Endodermal cell (in vitro differentiated cells): ENCODE measurements at regions not wholly inside any gene's neighbourhood (a gene's known extent, or its start where the extent isn't known, plus 50 kb on each side); places are given as distances from the start of the nearest gene placed in this dataset.

ENCODE experiments used
- DNase-seq: peaks from one replicate; pipeline ENCODE4 v3.0.0-alpha.2; 2017
- H3K27ac ChIP-seq: 2 replicates; pipeline ENCODE4 v1.5.1; 2013; ENCODE audit warnings: mild to moderate bottlenecking, low read depth, low read length, moderate library complexity
- H3K27me3 ChIP-seq: 2 replicates; pipeline ENCODE4 v1.6.1; 2013; ENCODE audit warnings: mild to moderate bottlenecking, low read length, moderate library complexity; ENCODE audit not compliant: insufficient read depth, control insufficient read depth, poor library complexity, severe bottlenecking
- H3K36me3 ChIP-seq: 2 replicates; pipeline ENCODE4 v1.7.0; 2013; ENCODE audit warnings: mild to moderate bottlenecking, low read length, moderate library complexity; ENCODE audit not compliant: control insufficient read depth, insufficient read depth
- H3K4me1 ChIP-seq: one replicate; pipeline ENCODE4 v1.7.0; 2013; ENCODE audit warnings: low read length; ENCODE audit not compliant: control insufficient read depth, insufficient read depth
- H3K4me3 ChIP-seq: 2 replicates; pipeline ENCODE4 v1.5.1; 2013; ENCODE audit warnings: mild to moderate bottlenecking, low read length, moderate library complexity
- H3K9ac ChIP-seq: 2 replicates; pipeline ENCODE4 v1.6.1; 2013; ENCODE audit warnings: mild to moderate bottlenecking, low read length, moderate library complexity; ENCODE audit not compliant: poor library complexity, severe bottlenecking; ENCODE audit errors: extremely low read depth
- H3K9me3 ChIP-seq: 2 replicates; pipeline ENCODE4 v1.6.1; 2013; ENCODE audit warnings: mild to moderate bottlenecking, low read length, moderate library complexity; ENCODE audit not compliant: control insufficient read depth
- H3K27ac Mint-ChIP-seq: 2 replicates; pipeline ENCODE4 v1.8.0; 2020; ENCODE audit warnings: mixed read lengths
- H3K27me3 Mint-ChIP-seq: 2 replicates; pipeline ENCODE4 v1.8.0; 2021; ENCODE audit warnings: mild to moderate bottlenecking, mixed read lengths; ENCODE audit not compliant: insufficient read depth
- H3K36me3 Mint-ChIP-seq: 2 replicates; pipeline ENCODE4 v1.8.0; 2020; ENCODE audit warnings: low read depth, mixed read lengths
- H3K4me1 Mint-ChIP-seq: 2 replicates; pipeline ENCODE4 v1.8.0; 2020; ENCODE audit warnings: mixed read lengths
- H3K4me3 Mint-ChIP-seq: 2 replicates; pipeline ENCODE4 v1.8.0; 2020; ENCODE audit warnings: mild to moderate bottlenecking, moderate library complexity, mixed read lengths
- H3K9me3 Mint-ChIP-seq: 2 replicates; pipeline ENCODE4 v1.8.0; 2020; ENCODE audit warnings: mild to moderate bottlenecking, mixed read lengths
- CTCF ChIP-seq: fragments of 200-600 bp; sonication (generic); conservative IDR thresholded peaks from 2 replicates; pipeline ENCODE4 v1.5.0; 2021; ENCODE audit warnings: antibody characterized with exemption, mild to moderate bottlenecking
- WGBS, 2 experiments: methylation state at CpG; one replicate each; pipeline versions ENCODE4 v1.1.5 to v1.1.7; 2013; ENCODE audit warnings: missing lambda C conversion rate in 2 of 2, mixed read lengths in 1 of 2; ENCODE audit not compliant: insufficient coverage in 1 of 2, insufficient read length in 1 of 2; 5-methylcytosine and 5-hydroxymethylcytosine counted together

- H3K4me3 ChIP-seq, result no peak overlapping the region
- no peaks in the 10 kb centered on the region for H3K27me3 ChIP-seq
- Mint-ChIP-seq H3K27me3 (no peaks in the 10 kb centered on the region), H3K9me3 (no peaks in the 10 kb centered on the region), H3K36me3 (no peaks in the 10 kb centered on the region), H3K4me3 (no peak overlapping the region), H3K4me1 (peaks cover 11% of the 10 kb centered on the region), H3K27ac (no peak overlapping the region)
- no peak for DNase-seq
- H3K9me3 ChIP-seq, result no peaks in the 10 kb centered on the region
- no peak overlapping the region for H3K9ac ChIP-seq
- no peak overlapping the region for H3K27ac ChIP-seq
- WGBS, 2 experiments, result 89 to 90% methylated on average over 5 to 6 of the region's 6 CpGs
- peaks cover 4% of the 10 kb centered on the region for H3K4me1 ChIP-seq
- no peaks in the 10 kb centered on the region for H3K36me3 ChIP-seq
- TF ChIP-seq CTCF, result no peak
Observed at GRCh38 chr21:14876524-14876840, 188.3 kb downstream of the NRIP1 start.

- Mint-ChIP-seq H3K27ac (no peak overlapping the region), H3K4me1 (peaks cover 11% of the 10 kb centered on the region), H3K4me3 (no peak overlapping the region)
Observed at GRCh38 chr21:14875704-14876523, 188.9 kb downstream of the NRIP1 start.

GRCh38 chr21:14875186-14875585, 189.6 kb downstream of the NRIP1 start:
- no peaks in the 10 kb centered on the region for H3K36me3 Mint-ChIP-seq
- H3K27me3 ChIP-seq, result no peaks in the 10 kb centered on the region
- no peak for TF ChIP-seq CTCF
- H3K4me3 Mint-ChIP-seq, result no peak overlapping the region
- H3K4me1 ChIP-seq, result peaks cover 4% of the 10 kb centered on the region
- no peaks in the 10 kb centered on the region for H3K36me3 ChIP-seq
- no peaks in the 10 kb centered on the region for H3K9me3 ChIP-seq
- no peak overlapping the region for H3K9ac ChIP-seq
- no peaks in the 10 kb centered on the region for H3K27me3 Mint-ChIP-seq
- no peak overlapping the region for H3K4me3 ChIP-seq
- peaks cover 11% of the 10 kb centered on the region for H3K4me1 Mint-ChIP-seq
- no peak for DNase-seq
- no peak overlapping the region for H3K27ac ChIP-seq
- no peak overlapping the region for H3K27ac Mint-ChIP-seq
- 100% methylated on average over 1 of the region's 1 CpG; no CpG with 5 or more reads in 1 of the 2 experiments for WGBS, 2 experiments
- no peaks in the 10 kb centered on the region for H3K9me3 Mint-ChIP-seq

More at GRCh38 chr21:14875704-14876523, 188.9 kb downstream of the NRIP1 start:
- Histone ChIP-seq H3K4me1 (peaks cover 4% of the 10 kb centered on the region), H3K9ac (no peak overlapping the region), H3K4me3 (no peak overlapping the region), H3K9me3 (no peaks in the 10 kb centered on the region), H3K36me3 (no peaks in the 10 kb centered on the region), H3K27me3 (no peaks in the 10 kb centered on the region), H3K27ac (no peak overlapping the region)
- no peak for TF ChIP-seq CTCF
- H3K9me3 Mint-ChIP-seq, result no peaks in the 10 kb centered on the region
- WGBS, 2 experiments, result 54 to 97% methylated on average over 4 to 8 of the region's 8 CpGs
- no peak for DNase-seq
- H3K27me3 Mint-ChIP-seq, result no peaks in the 10 kb centered on the region
- no peaks in the 10 kb centered on the region for H3K36me3 Mint-ChIP-seq
